ENCODE measurements at regions not wholly inside any gene's neighbourhood (a gene's known extent, or its start where the extent isn't known, plus 50 kb on each side); places are given as distances from the start of the nearest gene placed in this dataset.

DNA sequence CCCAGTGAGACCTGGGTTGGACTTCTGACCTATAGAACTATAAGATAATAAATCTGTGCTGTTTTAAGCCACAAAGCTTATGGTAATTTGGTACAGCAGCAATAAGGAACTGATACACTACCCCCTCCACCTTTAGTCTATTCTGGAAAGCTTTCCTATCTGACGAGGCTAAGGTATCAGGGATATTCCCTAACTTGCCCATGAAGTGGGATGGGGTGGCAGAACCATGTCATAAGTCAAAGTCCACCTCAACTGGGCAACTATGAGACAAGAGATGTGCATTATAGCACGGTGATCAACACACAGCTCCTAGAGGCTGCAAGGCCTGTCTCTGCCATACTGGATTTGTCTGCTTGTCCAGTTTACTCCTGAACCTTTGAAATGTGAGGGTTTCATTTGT lies 146.8 kb upstream of the RAD23B start:
- Mint-ChIP-seq H3K27ac (no peak overlapping the region), H3K27me3 (no peaks in the 10 kb centered on the region), H3K36me3 (ENCODE audit: low read depth) (no peaks in the 10 kb centered on the region), H3K4me1 (no peaks in the 10 kb centered on the region), H3K4me3 (no peak overlapping the region), H3K9me3 (no peaks in the 10 kb centered on the region)
- ChIA-PET POLR2A (no interaction called here), CTCF (interaction anchor here (0.5 kb wide), 1 partner anchor 770 kb away, joined by 5 read pairs; no protein-coding TSS in a partner anchor)
- no peak for DNase-seq

GRCh38 chr9:107137495-107138202 lies 145.4 kb upstream of the RAD23B start:
- ChIA-PET CTCF (interaction anchor here (1.4 kb wide), 1 partner anchor 12 kb away, joined by 4 read pairs; no protein-coding TSS in a partner anchor), POLR2A (no interaction called here)
- DNase-seq, result peak; percentile 9
- Mint-ChIP-seq H3K9me3 (no peaks in the 10 kb centered on the region), H3K27ac (no peak overlapping the region), H3K27me3 (no peaks in the 10 kb centered on the region), H3K36me3 (ENCODE audit: low read depth) (no peaks in the 10 kb centered on the region), H3K4me1 (no peaks in the 10 kb centered on the region), H3K4me3 (no peak overlapping the region)

GRCh38 chr9:107138261-107138992 lies 144.7 kb upstream of the RAD23B start:
- ChIA-PET CTCF (no interaction called here), POLR2A (no interaction called here)
- Mint-ChIP-seq H3K27ac (no peak overlapping the region), H3K4me3 (no peak overlapping the region), H3K27me3 (no peaks in the 10 kb centered on the region), H3K36me3 (ENCODE audit: low read depth) (no peaks in the 10 kb centered on the region), H3K4me1 (no peaks in the 10 kb centered on the region), H3K9me3 (no peaks in the 10 kb centered on the region)
- DNase-seq, result no peak

DNA sequence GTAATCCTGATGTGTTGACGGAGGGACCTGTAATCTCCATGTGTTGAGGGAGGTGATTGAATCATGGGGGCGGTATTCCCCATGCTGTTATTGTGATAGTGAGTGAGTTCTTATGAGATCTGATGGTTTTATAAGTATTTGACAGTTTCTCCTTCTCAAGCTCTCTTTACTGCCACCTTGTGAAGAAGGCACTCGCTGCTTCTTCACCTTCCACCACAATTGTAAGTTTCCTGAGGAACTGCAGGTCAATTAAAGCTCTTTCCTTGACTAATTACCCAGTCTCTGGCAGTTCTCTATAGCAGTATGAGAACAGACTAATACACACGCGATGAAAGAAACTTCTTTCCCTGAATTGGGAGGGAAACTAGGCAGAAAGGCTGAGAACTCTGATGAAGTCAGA lies 141.1 kb upstream of the RAD23B start:
- H3K4me3 Mint-ChIP-seq, result no peak overlapping the region
- H3K36me3 Mint-ChIP-seq (ENCODE audit: low read depth), result no peaks in the 10 kb centered on the region
- H3K9me3 Mint-ChIP-seq, result no peaks in the 10 kb centered on the region
- CTCF ChIA-PET, result interaction anchor here (0.5 kb wide), 1 partner anchor 1866 kb away, joined by 3 read pairs; no protein-coding TSS in a partner anchor
- H3K27me3 Mint-ChIP-seq, result peaks cover 5% of the 10 kb centered on the region
- POLR2A ChIA-PET, result no interaction called here
- no peak overlapping the region for H3K27ac Mint-ChIP-seq
- no peaks in the 10 kb centered on the region for H3K4me1 Mint-ChIP-seq
- no peak for DNase-seq

DNA sequence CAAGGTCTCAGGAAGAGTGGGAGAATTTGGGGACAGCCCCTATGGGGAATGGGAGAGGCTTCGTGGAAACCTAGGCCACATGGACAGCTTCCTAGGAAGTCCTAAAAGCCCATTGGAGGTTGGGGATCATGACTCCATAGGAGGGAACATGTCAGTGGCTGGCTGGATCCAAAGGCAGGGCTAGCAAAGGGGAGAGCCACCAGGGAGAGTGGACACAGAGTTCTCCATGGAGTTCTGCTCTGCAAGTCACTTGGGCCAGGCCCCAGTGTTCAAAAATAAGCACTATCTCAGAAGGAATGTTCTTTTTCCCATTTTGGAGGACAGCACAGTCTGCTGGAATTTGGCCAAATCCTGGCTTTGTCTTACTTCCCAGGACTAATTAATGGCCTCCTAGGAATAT lies 140.6 kb upstream of the RAD23B start:
- ChIA-PET CTCF (no interaction called here), POLR2A (no interaction called here)
- no peaks in the 10 kb centered on the region for H3K36me3 Mint-ChIP-seq (ENCODE audit: low read depth)

GRCh38 chr9:107142896-107143603 lies 140.0 kb upstream of the RAD23B start:
- ChIA-PET CTCF (interaction anchor here (0.7 kb wide), 1 partner anchor 59 kb away, joined by 3 read pairs; no protein-coding TSS in a partner anchor), POLR2A (no interaction called here)
- H3K27ac Mint-ChIP-seq, result no peak overlapping the region

More for the DNA sequence above, 140.6 kb upstream of the RAD23B start:
- no peak overlapping the region for H3K27ac Mint-ChIP-seq
- no peaks in the 10 kb centered on the region for H3K4me1 Mint-ChIP-seq
- no peaks in the 10 kb centered on the region for H3K9me3 Mint-ChIP-seq
- no peak overlapping the region for H3K4me3 Mint-ChIP-seq
- H3K27me3 Mint-ChIP-seq, result peaks cover 5% of the 10 kb centered on the region
- no peak for DNase-seq

DNA sequence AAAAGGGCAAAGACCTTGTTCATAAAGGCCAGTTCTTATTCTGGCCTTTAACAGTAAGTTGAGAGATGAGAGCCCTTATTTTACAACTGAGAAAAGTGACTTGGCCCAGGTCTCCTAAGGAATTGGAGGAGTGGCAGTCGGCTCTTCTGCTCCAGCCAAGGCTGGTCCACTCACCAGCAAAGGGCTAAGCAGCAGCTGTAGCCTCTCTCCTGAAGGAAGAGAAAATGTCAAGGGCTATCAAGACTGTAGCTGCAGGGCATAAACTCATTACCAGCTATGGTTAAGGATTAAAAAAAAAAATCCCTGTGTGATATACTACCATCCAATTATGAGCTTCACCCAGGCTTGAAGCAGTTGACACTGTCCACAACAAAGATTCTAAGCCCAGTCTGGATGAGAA lies 138.6 kb upstream of the RAD23B start:
- CTCF ChIA-PET, result no interaction called here
- H3K27me3 Mint-ChIP-seq, result peaks cover 5% of the 10 kb centered on the region
- H3K9me3 Mint-ChIP-seq, result no peaks in the 10 kb centered on the region
- no peaks in the 10 kb centered on the region for H3K36me3 Mint-ChIP-seq (ENCODE audit: low read depth)
- no peaks in the 10 kb centered on the region for H3K4me1 Mint-ChIP-seq
- no peak overlapping the region for H3K4me3 Mint-ChIP-seq
- POLR2A ChIA-PET, result interaction anchor here (0.6 kb wide), 2 partner anchors 9 to 192 kb away, joined by 5 read pairs; no protein-coding TSS in a partner anchor
- DNase-seq, result no peak
- H3K27ac Mint-ChIP-seq, result no peak overlapping the region

More at GRCh38 chr9:107142896-107143603, 140.0 kb upstream of the RAD23B start:
- Mint-ChIP-seq H3K36me3 (ENCODE audit: low read depth) (no peaks in the 10 kb centered on the region), H3K9me3 (no peaks in the 10 kb centered on the region), H3K4me3 (no peak overlapping the region), H3K4me1 (no peaks in the 10 kb centered on the region), H3K27me3 (peaks cover 5% of the 10 kb centered on the region)
- DNase-seq, result no peak

- POLR2A ChIA-PET, result no interaction called here
- CTCF ChIA-PET, result interaction anchor here (1.4 kb wide), 1 partner anchor 194 kb away, joined by 5 read pairs; no protein-coding TSS in a partner anchor
- Mint-ChIP-seq H3K27ac (no peak overlapping the region), H3K36me3 (ENCODE audit: low read depth) (no peaks in the 10 kb centered on the region), H3K4me1 (no peaks in the 10 kb centered on the region), H3K27me3 (peaks cover 5% of the 10 kb centered on the region), H3K4me3 (no peak overlapping the region), H3K9me3 (no peaks in the 10 kb centered on the region)
- no peak for DNase-seq
Measured at GRCh38 chr9:107147134-107147533, 135.9 kb upstream of the RAD23B start.

DNA sequence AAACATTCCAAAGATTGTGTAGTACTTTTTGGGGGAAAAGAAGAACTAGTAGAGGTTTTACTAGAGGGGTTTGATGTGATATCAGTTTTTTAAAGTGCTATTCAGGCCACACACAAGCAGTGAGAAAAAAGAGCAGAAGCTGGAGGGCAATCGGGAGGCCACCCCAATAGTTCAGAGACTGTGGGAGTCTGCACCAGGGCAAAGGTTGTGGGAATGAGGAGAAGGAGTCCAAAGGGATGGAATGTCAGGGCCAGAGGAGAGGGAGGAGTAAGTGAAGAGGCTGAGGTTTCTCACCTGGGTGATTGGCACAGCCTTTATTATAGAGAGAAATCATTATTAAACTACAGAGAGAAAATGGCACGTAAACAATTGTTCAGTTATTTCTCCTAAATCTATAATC lies 134.9 kb upstream of the RAD23B start:
- CTCF ChIA-PET, result no interaction called here
- Mint-ChIP-seq H3K4me3 (no peak overlapping the region), H3K36me3 (ENCODE audit: low read depth) (no peaks in the 10 kb centered on the region)

GRCh38 chr9:107149756-107150155 lies 133.3 kb upstream of the RAD23B start:
- no peaks in the 10 kb centered on the region for H3K9me3 Mint-ChIP-seq
- no peak overlapping the region for H3K4me3 Mint-ChIP-seq
- POLR2A ChIA-PET, result no interaction called here
- no peak for DNase-seq
- H3K27ac Mint-ChIP-seq, result no peak overlapping the region
- peaks cover 5% of the 10 kb centered on the region for H3K27me3 Mint-ChIP-seq
- H3K4me1 Mint-ChIP-seq, result no peaks in the 10 kb centered on the region
- H3K36me3 Mint-ChIP-seq (ENCODE audit: low read depth), result no peaks in the 10 kb centered on the region
- CTCF ChIA-PET, result interaction anchor here (0.6 to 1.4 kb wide), 2 partner anchors 12 to 1042 kb away, joined by 4 to 6 read pairs; no protein-coding TSS in a partner anchor

More for the DNA sequence above, 134.9 kb upstream of the RAD23B start:
- POLR2A ChIA-PET, result no interaction called here
- no peak for DNase-seq
- Mint-ChIP-seq H3K4me1 (no peaks in the 10 kb centered on the region), H3K27ac (no peak overlapping the region), H3K27me3 (peaks cover 5% of the 10 kb centered on the region), H3K9me3 (no peaks in the 10 kb centered on the region)

- no peak overlapping the region for H3K27ac Mint-ChIP-seq
- no peaks in the 10 kb centered on the region for H3K9me3 Mint-ChIP-seq
- H3K27me3 Mint-ChIP-seq, result peaks cover 10% of the 10 kb centered on the region
- ChIA-PET CTCF (no interaction called here), POLR2A (no interaction called here)
- H3K36me3 Mint-ChIP-seq (ENCODE audit: low read depth), result no peaks in the 10 kb centered on the region
- DNase-seq, result no peak
- no peaks in the 10 kb centered on the region for H3K4me1 Mint-ChIP-seq
- H3K4me3 Mint-ChIP-seq, result no peak overlapping the region
Measured at GRCh38 chr9:107153336-107153735, 129.7 kb upstream of the RAD23B start.

- ChIA-PET CTCF (no interaction called here), POLR2A (no interaction called here)
- H3K9me3 Mint-ChIP-seq, result no peaks in the 10 kb centered on the region
- no peak for DNase-seq
- no peaks in the 10 kb centered on the region for H3K36me3 Mint-ChIP-seq (ENCODE audit: low read depth)
- no peak overlapping the region for H3K27ac Mint-ChIP-seq
- no peaks in the 10 kb centered on the region for H3K4me1 Mint-ChIP-seq
- no peak overlapping the region for H3K4me3 Mint-ChIP-seq
- H3K27me3 Mint-ChIP-seq, result peaks cover 10% of the 10 kb centered on the region
Measured at GRCh38 chr9:107154291-107154690, 128.8 kb upstream of the RAD23B start.

- Mint-ChIP-seq H3K4me1 (no peaks in the 10 kb centered on the region), H3K9me3 (no peaks in the 10 kb centered on the region), H3K27ac (no peak overlapping the region), H3K27me3 (peaks cover 10% of the 10 kb centered on the region), H3K4me3 (no peak overlapping the region), H3K36me3 (ENCODE audit: low read depth) (no peaks in the 10 kb centered on the region)
- ChIA-PET POLR2A (no interaction called here), CTCF (no interaction called here)
- DNase-seq, result no peak
Measured at GRCh38 chr9:107154766-107155165, 128.3 kb upstream of the RAD23B start.

All from activated CD4-positive, alpha-beta T cell treated with anti-CD3 and anti-CD28 coated beads, Interleukin-2, amount 10 ng/mL, durations not matched to agents 7 days and 5 days (primary cell).